IMR-90 (cell line): ENCODE measurements at regions not wholly inside any gene's neighbourhood (a gene's known extent, or its start where the extent isn't known, plus 50 kb on each side); places are given as distances from the start of the nearest gene placed in this dataset.
A peak's percentile ranks its signal among the peaks of the same experiment; 100 is the strongest.

ENCODE experiments used
- ATAC-seq: fragments of 200-7000 bp; cut with Tn5 transposase; 2 replicates; pipeline ENCODE4 v1.9.1; 2020; ENCODE audit warnings: low read depth, mild to moderate bottlenecking, moderate library complexity
- BruUV-seq: library from RNA; stranded (reverse); fragments of 400-500 nt; replicated peaks from 2 replicates; lab custom pipeline; 2021; lab: Mats Ljungman, UMichigan
- CTCF ChIA-PET: fragments of 300-600 bp; formaldehyde crosslinking; extraction: SDS; loops from one replicate; lab custom pipeline; 2021; ENCODE audit warnings: antibody characterized with exemption; lab: Yijun Ruan, JAX
- POLR2A ChIA-PET: fragments of 300-600 bp; sonication (Branson Sonifier 250); formaldehyde crosslinking; loops from one replicate; lab custom pipeline; 2022; ENCODE audit warnings: antibody characterized with exemption; ENCODE audit not compliant: unreplicated experiment; lab: Charles Lee
- DNase-seq: peaks from one replicate; pipeline ENCODE4 v3.0.0; 2013
- H2AFZ ChIP-seq: replicated peaks from 2 replicates; pipeline ENCODE3; 2013; ENCODE audit warnings: low read length, mild to moderate bottlenecking; ENCODE audit not compliant: poor library complexity
- H2AK5ac ChIP-seq: 2 replicates; pipeline ENCODE4 v1.6.1; 2013; ENCODE audit warnings: low read depth, low read length, inconsistent platforms
- H2AK9ac ChIP-seq: replicated peaks from 2 replicates; pipeline ENCODE3; 2013; ENCODE audit warnings: mild to moderate bottlenecking, low read depth, low read length, moderate library complexity; ENCODE audit not compliant: poor library complexity
- H2BK120ac ChIP-seq: 2 replicates; pipeline ENCODE4 v1.6.1; 2013; ENCODE audit warnings: low read depth, low read length, inconsistent platforms
- H2BK15ac ChIP-seq: 3 replicates; pipeline ENCODE4 v1.6.1; 2013; ENCODE audit warnings: low read depth, low read length, inconsistent platforms
- H2BK20ac ChIP-seq: 2 replicates; pipeline ENCODE4 v1.6.1; 2013; ENCODE audit warnings: low read depth, mild to moderate bottlenecking, inconsistent platforms, low read length, moderate library complexity
- H2BK5ac ChIP-seq: 2 replicates; pipeline ENCODE4 v1.6.1; 2013; ENCODE audit warnings: mild to moderate bottlenecking, low read depth, low read length, inconsistent platforms; ENCODE audit not compliant: poor library complexity, severe bottlenecking
- H3K14ac ChIP-seq: replicated peaks from 2 replicates; pipeline ENCODE4 v1.6.1; 2013; ENCODE audit warnings: low read depth, low read length, inconsistent platforms
- H3K18ac ChIP-seq: 2 replicates; pipeline ENCODE4 v1.6.1; 2013; ENCODE audit warnings: low read depth, low read length, control low read depth
- H3K23ac ChIP-seq: 2 replicates; pipeline ENCODE4 v1.6.1; 2013; ENCODE audit warnings: low read depth, low read length, inconsistent platforms
- H3K27ac ChIP-seq: 2 replicates; pipeline ENCODE4 v1.5.1; 2013; ENCODE audit warnings: mild to moderate bottlenecking, control low read depth, low read length; ENCODE audit not compliant: insufficient read depth
- H3K27me3 ChIP-seq: 2 replicates; pipeline ENCODE4 v1.6.1; 2013; ENCODE audit warnings: low read length; ENCODE audit not compliant: control insufficient read depth, insufficient read depth
- H3K36me3 ChIP-seq: 2 replicates; pipeline ENCODE4 v1.6.1; 2013; ENCODE audit warnings: low read length, mixed read lengths; ENCODE audit not compliant: control insufficient read depth, insufficient read depth
- H3K4ac ChIP-seq: 2 replicates; pipeline ENCODE4 v1.6.1; 2013; ENCODE audit warnings: low read depth, low read length, inconsistent platforms
- H3K4me1 ChIP-seq: 2 replicates; pipeline ENCODE4 v1.6.1; 2013; ENCODE audit warnings: low read length, mixed read lengths; ENCODE audit not compliant: control insufficient read depth, insufficient read depth
- H3K4me2 ChIP-seq: 2 replicates; pipeline ENCODE4 v1.6.1; 2013; ENCODE audit warnings: low read depth, mild to moderate bottlenecking, control low read depth, low read length, moderate library complexity
- H3K4me3 ChIP-seq: 2 replicates; pipeline ENCODE4 v1.5.1; 2013; ENCODE audit warnings: low read depth, mild to moderate bottlenecking, control low read depth, low read length, moderate library complexity; ENCODE audit not compliant: insufficient read depth
- H3K56ac ChIP-seq: 2 replicates; pipeline ENCODE4 v1.6.1; 2013; ENCODE audit warnings: low read length, inconsistent platforms; ENCODE audit not compliant: insufficient read depth; ENCODE audit errors: extremely low read depth
- H3K79me1 ChIP-seq, 2 experiments: 2 replicates each; pipeline ENCODE4 v1.6.1; 2013; ENCODE audit warnings: low read length in 2 of 2, inconsistent platforms in 1 of 2, low read depth in 1 of 2
- H3K9ac ChIP-seq: 2 replicates; pipeline ENCODE4 v1.6.1; 2013; ENCODE audit warnings: low read depth, low read length, control low read depth
- H3K9me1 ChIP-seq: 2 replicates; pipeline ENCODE4 v1.6.1; 2013; ENCODE audit warnings: low read length, inconsistent platforms; ENCODE audit not compliant: insufficient read depth
- H3K9me3 ChIP-seq: 2 replicates; pipeline ENCODE4 v1.6.1; 2013; ENCODE audit warnings: low read length; ENCODE audit not compliant: control insufficient read depth, insufficient read depth
- H4K20me1 ChIP-seq: 2 replicates; pipeline ENCODE4 v1.6.1; 2013; ENCODE audit warnings: low read length, inconsistent platforms; ENCODE audit not compliant: insufficient read depth
- H4K5ac ChIP-seq: 2 replicates; pipeline ENCODE4 v1.6.1; 2013; ENCODE audit warnings: mild to moderate bottlenecking, low read depth, low read length, control low read depth
- H4K8ac ChIP-seq, 2 experiments: 2 replicates each; pipeline ENCODE4 v1.6.1; 2013; ENCODE audit warnings: low read depth in 2 of 2, low read length in 2 of 2, control low read depth in 1 of 2, inconsistent platforms in 1 of 2
- H4K91ac ChIP-seq: 2 replicates; pipeline ENCODE4 v1.6.1; 2013; ENCODE audit warnings: low read depth, low read length, inconsistent platforms; ENCODE audit not compliant: insufficient read depth
- BHLHE40 ChIP-seq: fragments of 150-350 bp; IDR thresholded peaks from 2 replicates; pipeline ENCODE4 v1.6.1; 2016; ENCODE audit warnings: mild to moderate bottlenecking, low read depth, low read length
- CEBPB ChIP-seq: IDR thresholded peaks from 2 replicates; pipeline ENCODE4 v1.6.1; 2012; ENCODE audit warnings: low read depth, low read length, improper control_type of control experiment
- CHD1 ChIP-seq: IDR thresholded peaks from 2 replicates; pipeline ENCODE4 v1.6.1; 2012; ENCODE audit warnings: low read depth, low read length, improper control_type of control experiment
- ELK1 ChIP-seq: fragments of 150-350 bp; IDR thresholded peaks from 2 replicates; pipeline ENCODE4 v1.6.1; 2016; ENCODE audit warnings: low read depth, mild to moderate bottlenecking, low read length, moderate library complexity, borderline replicate concordance
- FOS ChIP-seq: fragments of 150-350 bp; IDR thresholded peaks from 2 replicates; pipeline ENCODE4 v1.6.1; 2016; ENCODE audit warnings: low read depth, low read length
- MAFK ChIP-seq: IDR thresholded peaks from 2 replicates; pipeline ENCODE4 v1.6.1; 2012; ENCODE audit warnings: low read depth, low read length, improper control_type of control experiment
- MAZ ChIP-seq: IDR thresholded peaks from 2 replicates; pipeline ENCODE4 v1.6.1; 2012; ENCODE audit warnings: low read depth, mild to moderate bottlenecking, low read length, improper control_type of control experiment, moderate library complexity, borderline replicate concordance
- MXI1 ChIP-seq: IDR thresholded peaks from 2 replicates; pipeline ENCODE4 v1.6.1; 2012; ENCODE audit warnings: low read depth, mild to moderate bottlenecking, low read length, moderate library complexity, borderline replicate concordance
- NFE2L2 ChIP-seq: fragments of 150-350 bp; IDR thresholded peaks from 2 replicates; pipeline ENCODE4 v1.6.1; 2016; ENCODE audit warnings: low read depth, mild to moderate bottlenecking, low read length
- POLR2A ChIP-seq: IDR thresholded peaks from 2 replicates; pipeline ENCODE4 v1.6.1; 2012; ENCODE audit warnings: mild to moderate bottlenecking, low read depth, low read length
- RAD21 ChIP-seq: IDR thresholded peaks from 2 replicates; pipeline ENCODE4 v1.6.1; 2012; ENCODE audit warnings: low read length, improper control_type of control experiment
- RCOR1 ChIP-seq: IDR thresholded peaks from 2 replicates; pipeline ENCODE4 v1.6.1; 2012; ENCODE audit warnings: mild to moderate bottlenecking, low read length, improper control_type of control experiment; ENCODE audit not compliant: insufficient replicate concordance
- RFX5 ChIP-seq: IDR thresholded peaks from 2 replicates; pipeline ENCODE4 v1.8.0; 2012; ENCODE audit warnings: low read depth, mild to moderate bottlenecking, low read length, moderate library complexity
- SMC3 ChIP-seq: fragments of 150-350 bp; IDR thresholded peaks from 2 replicates; pipeline ENCODE4 v1.6.1; 2016; ENCODE audit warnings: low read depth, mild to moderate bottlenecking, antibody characterized with exemption, low read length, moderate library complexity
- USF2 ChIP-seq: fragments of 150-350 bp; IDR thresholded peaks from 2 replicates; pipeline ENCODE4 v1.6.1; 2017; ENCODE audit warnings: mild to moderate bottlenecking, antibody characterized with exemption, low read length, low read depth
- dilution Hi-C: fragments of 300-500 bp; cut with HindIII; formaldehyde crosslinking; loops from one replicate; pipeline ENCODE4 v1.14.3; 2018; ENCODE audit warnings: low sequenced_read_pairs; ENCODE audit not compliant: unreplicated experiment
- in situ Hi-C: fragments of 300-500 bp; cut with MboI; formaldehyde crosslinking; loops from 3 replicates; pipeline ENCODE4 v1.14.3; 2019; ENCODE audit warnings: low sequenced_read_pairs, inconsistent platforms, mixed read lengths
- intact Hi-C: fragments of 100-400 bp; cut with micrococcal nuclease; formaldehyde crosslinking; loops from 2 replicates; pipeline ENCODE4 v1.10.0; 2022
- TF ChIP-seq, protein P1 (sequence below): conservative IDR thresholded peaks from 2 replicates; pipeline ENCODE4 v1.5.1; 2012; ENCODE audit warnings: mild to moderate bottlenecking, low read depth, low read length, improper control_type of control experiment

- CTCF ChIA-PET, result no interaction called here
- no peak overlapping the region for H2AK9ac ChIP-seq
- no peak overlapping the region; the same call in 1 of the 2 replicates for H2BK20ac ChIP-seq
- no peak overlapping the region for H3K23ac ChIP-seq
- no peaks in the 10 kb centered on the region for H3K9me1 ChIP-seq
- no peaks in the 10 kb centered on the region for H3K79me1 ChIP-seq
- no peaks in the 10 kb centered on the region for H3K4me1 ChIP-seq
- H4K20me1 ChIP-seq, result no peaks in the 10 kb centered on the region
- H2BK15ac ChIP-seq, result no peak overlapping the region
- no peak overlapping the region; a peak in 1 of 4 replicates for H4K8ac ChIP-seq
- H3K56ac ChIP-seq, result no peak overlapping the region
- no peak overlapping the region for H3K4me2 ChIP-seq
- H3K36me3 ChIP-seq, result no peaks in the 10 kb centered on the region
- H3K4ac ChIP-seq, result no peak overlapping the region
- H3K9ac ChIP-seq, result no peak overlapping the region
- H2BK5ac ChIP-seq, result peak overlapping the region; percentile 5
- H2BK120ac ChIP-seq, result no peak overlapping the region
- no peak overlapping the region for H4K91ac ChIP-seq
- no peak overlapping the region for H2AK5ac ChIP-seq
- no peak overlapping the region for H3K27ac ChIP-seq
- in situ Hi-C loops, result no loop called here
- no peaks in the 10 kb centered on the region for H3K27me3 ChIP-seq
- TF ChIP-seq MAFK (no peak), MAZ (no peak), CHD1 (no peak), RAD21 (no peak), POLR2A (no peak), RCOR1 (no peak), FOS (no peak), CEBPB (no peak), RFX5 (no peak), ELK1 (no peak), USF2 (no peak), BHLHE40 (no peak), SMC3 (no peak), NFE2L2 (no peak), MXI1 (no peak)
- TF ChIP-seq, protein P1, sequence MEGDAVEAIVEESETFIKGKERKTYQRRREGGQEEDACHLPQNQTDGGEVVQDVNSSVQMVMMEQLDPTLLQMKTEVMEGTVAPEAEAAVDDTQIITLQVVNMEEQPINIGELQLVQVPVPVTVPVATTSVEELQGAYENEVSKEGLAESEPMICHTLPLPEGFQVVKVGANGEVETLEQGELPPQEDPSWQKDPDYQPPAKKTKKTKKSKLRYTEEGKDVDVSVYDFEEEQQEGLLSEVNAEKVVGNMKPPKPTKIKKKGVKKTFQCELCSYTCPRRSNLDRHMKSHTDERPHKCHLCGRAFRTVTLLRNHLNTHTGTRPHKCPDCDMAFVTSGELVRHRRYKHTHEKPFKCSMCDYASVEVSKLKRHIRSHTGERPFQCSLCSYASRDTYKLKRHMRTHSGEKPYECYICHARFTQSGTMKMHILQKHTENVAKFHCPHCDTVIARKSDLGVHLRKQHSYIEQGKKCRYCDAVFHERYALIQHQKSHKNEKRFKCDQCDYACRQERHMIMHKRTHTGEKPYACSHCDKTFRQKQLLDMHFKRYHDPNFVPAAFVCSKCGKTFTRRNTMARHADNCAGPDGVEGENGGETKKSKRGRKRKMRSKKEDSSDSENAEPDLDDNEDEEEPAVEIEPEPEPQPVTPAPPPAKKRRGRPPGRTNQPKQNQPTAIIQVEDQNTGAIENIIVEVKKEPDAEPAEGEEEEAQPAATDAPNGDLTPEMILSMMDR, result no peak
- no peak overlapping the region for H3K18ac ChIP-seq
- dilution Hi-C loops, result no loop called here
- DNase-seq, result no peak
- H3K9me3 ChIP-seq, result no peaks in the 10 kb centered on the region
- no peak overlapping the region for H4K5ac ChIP-seq
- peak; percentile 64 for ATAC-seq
- H2AFZ ChIP-seq, result no peak overlapping the region
- H3K14ac ChIP-seq, result no peak overlapping the region
- intact Hi-C loops, result no loop called here
- POLR2A ChIA-PET, result no interaction called here
- no TSS peak for BruUV-seq
- no peak overlapping the region for H3K4me3 ChIP-seq
Observed at GRCh38 chr6:74320074-74320473, 624.1 kb downstream of the CD109 start.
